Right atrium auricular region (tissue), 2 donors: ENCODE measurements at regions not wholly inside any gene's neighbourhood (a gene's known extent, or its start where the extent isn't known, plus 50 kb on each side); places are given as distances from the start of the nearest gene placed in this dataset.
A peak's percentile ranks its signal among the peaks of the same experiment; 100 is the strongest.

Experiments used
- DNase-seq: peaks from one replicate; pipeline ENCODE4 v3.0.0-alpha.2; 2019; ENCODE audit warnings: low spot score
- H3K27ac ChIP-seq, 2 donors: fragments of 200-600 bp; sonication (generic); 1 replicate in 1 of 2; 2 replicates in 1 of 2; pipeline ENCODE4 v1.5.1; 2016 to 2019
- H3K27me3 ChIP-seq, 2 donors: fragments of 200-600 bp; sonication (generic); one replicate each; pipeline versions ENCODE4 v1.5.1 to v1.6.0; 2017 to 2019
- H3K36me3 ChIP-seq: fragments of 200-600 bp; sonication (generic); one replicate; pipeline ENCODE4 v1.5.1; 2016
- H3K4me1 ChIP-seq, 2 donors: fragments of 200-600 bp; sonication (generic); one replicate each; pipeline versions ENCODE4 v1.5.1 to v1.6.0; 2017 to 2019
- H3K4me3 ChIP-seq, 2 donors: fragments of 200-600 bp; sonication (generic); 1 replicate in 1 of 2; 2 replicates in 1 of 2; pipeline ENCODE4 v1.5.1; 2017 to 2019; ENCODE audit warnings: mild to moderate bottlenecking in 1 of 2, moderate library complexity in 1 of 2
- H3K9me3 ChIP-seq, 2 donors: fragments of 200-600 bp; sonication (generic); one replicate each; pipeline ENCODE4 v1.5.1; 2019
- CTCF ChIP-seq, 2 donors: fragments of 200-600 bp; sonication (generic); IDR thresholded peaks; one replicate each; pipeline ENCODE4 v1.5.1; 2019; ENCODE audit warnings: antibody characterized with exemption in 2 of 2

GRCh38 chrX:22758807-22759481 is 240.8 kb upstream of the DDX53 start:
- no peak for DNase-seq
- Histone ChIP-seq H3K9me3 (no peaks in the 10 kb centered on the region), H3K36me3 (no peaks in the 10 kb centered on the region), H3K4me1 (no peaks in the 10 kb centered on the region), H3K27ac (no peak overlapping the region), H3K4me3 (no peak overlapping the region), H3K27me3 (no peaks in the 10 kb centered on the region)
- no peak for TF ChIP-seq CTCF (IDR thresholded peaks at IDR 0.05)

- TF ChIP-seq CTCF (IDR thresholded peaks at IDR 0.05), result no peak
These were observed 239.2 kb upstream of the DDX53 start for GRCh38 chrX:22760513-22761057.

DNA sequence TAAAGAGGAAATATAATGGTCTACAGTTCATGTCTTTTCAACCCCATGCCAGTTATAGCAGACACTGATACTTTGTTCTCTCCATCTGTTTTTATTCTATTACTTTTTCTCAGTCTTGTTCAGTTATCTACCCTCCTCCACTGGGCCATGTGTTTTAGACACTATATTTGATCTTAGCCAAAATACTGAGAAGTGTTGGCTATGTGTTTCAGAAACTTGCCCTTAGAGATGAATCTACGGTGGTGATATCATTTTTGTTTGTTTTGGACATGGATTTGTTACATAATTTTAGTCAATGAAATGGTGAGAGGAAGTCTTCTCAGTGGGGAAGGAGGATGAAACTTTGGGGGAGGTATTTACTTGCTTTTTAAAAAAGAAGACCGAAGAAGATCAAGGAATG is 211.5 kb upstream of the DDX53 start:
- no peak overlapping the region for H3K4me3 ChIP-seq
- DNase-seq, result no peak
- no peak for TF ChIP-seq CTCF (IDR thresholded peaks at IDR 0.05)
- H3K9me3 ChIP-seq, result no peaks in the 10 kb centered on the region
- H3K4me1 ChIP-seq, result no peaks in the 10 kb centered on the region
- no peaks in the 10 kb centered on the region for H3K36me3 ChIP-seq
- H3K27ac ChIP-seq, result no peak overlapping the region
- H3K27me3 ChIP-seq, result no peaks in the 10 kb centered on the region

More at GRCh38 chrX:22760513-22761057, 239.2 kb upstream of the DDX53 start:
- Histone ChIP-seq H3K36me3 (no peaks in the 10 kb centered on the region), H3K27ac (no peak overlapping the region), H3K27me3 (no peaks in the 10 kb centered on the region), H3K9me3 (no peaks in the 10 kb centered on the region), H3K4me3 (no peak overlapping the region), H3K4me1 (no peaks in the 10 kb centered on the region)
- DNase-seq, result no peak

- Histone ChIP-seq H3K4me1 (no peaks in the 10 kb centered on the region), H3K27me3 (no peaks in the 10 kb centered on the region), H3K4me3 (no peak overlapping the region), H3K9me3 (no peaks in the 10 kb centered on the region), H3K36me3 (no peaks in the 10 kb centered on the region), H3K27ac (no peak overlapping the region)
- no peak for DNase-seq
- TF ChIP-seq CTCF (IDR thresholded peaks at IDR 0.05), result no peak
These were observed 204.1 kb upstream of the DDX53 start for GRCh38 chrX:22795671-22796070.

- no peak for TF ChIP-seq CTCF (IDR thresholded peaks at IDR 0.05)
- Histone ChIP-seq H3K4me1 (no peaks in the 10 kb centered on the region), H3K36me3 (no peaks in the 10 kb centered on the region), H3K9me3 (no peaks in the 10 kb centered on the region), H3K27me3 (no peaks in the 10 kb centered on the region), H3K27ac (no peak overlapping the region), H3K4me3 (no peak overlapping the region)
- DNase-seq, result peak; percentile 60
These were observed 199.4 kb upstream of the DDX53 start for GRCh38 chrX:22800360-22800759.

- no peak for TF ChIP-seq CTCF (IDR thresholded peaks at IDR 0.05)
- Histone ChIP-seq H3K4me3 (no peak overlapping the region), H3K4me1 (no peaks in the 10 kb centered on the region), H3K9me3 (no peaks in the 10 kb centered on the region), H3K27me3 (no peaks in the 10 kb centered on the region), H3K36me3 (no peaks in the 10 kb centered on the region), H3K27ac (no peak overlapping the region)
- DNase-seq, result no peak
These were observed 199.0 kb upstream of the DDX53 start for GRCh38 chrX:22800806-22801205.
